Naive thymus-derived CD4-positive, alpha-beta T cell (primary cell): ENCODE measurements at regions not wholly inside any gene's neighbourhood (a gene's known extent, or its start where the extent isn't known, plus 50 kb on each side); places are given as distances from the start of the nearest gene placed in this dataset.

Experiments used
- ATAC-seq: fragments of 150-1000 bp; cut with Tn5 transposase; 2 replicates; pipeline ENCODE4 v1.10.0; 2021; ENCODE audit warnings: mild to moderate bottlenecking, moderate library complexity
- CTCF ChIA-PET: fragments of 350-600 bp; sonication (Branson Sonifier 250); formaldehyde crosslinking; loops from one replicate; lab custom pipeline; 2021; ENCODE audit warnings: antibody characterized with exemption; lab: Charles Lee
- POLR2A ChIA-PET: fragments of 350-600 bp; sonication (Branson Sonifier 250); formaldehyde crosslinking; loops from one replicate; lab custom pipeline; 2021; ENCODE audit warnings: antibody characterized with exemption, inconsistent platforms; lab: Charles Lee
- DNase-seq, 9 donors: peaks; one replicate each; pipeline versions ENCODE4 v3.0.0 to v3.0.0-alpha.2; 2020 to 2022; ENCODE audit warnings: mixed read lengths in 1 of 9
- H3K27ac ChIP-seq: one replicate; pipeline ENCODE4 v1.7.0; 2013; ENCODE audit warnings: mild to moderate bottlenecking, low read depth, low read length, moderate library complexity
- H3K27me3 ChIP-seq, 2 donors: one replicate each; pipeline ENCODE4 v1.7.0; 2013; ENCODE audit warnings: low read length in 2 of 2, mild to moderate bottlenecking in 2 of 2, moderate library complexity in 2 of 2; ENCODE audit not compliant: control insufficient read depth in 2 of 2, insufficient read depth in 2 of 2
- H3K36me3 ChIP-seq, 3 experiments: 1 replicate in 2 of 3; 2 replicates in 1 of 3; pipeline ENCODE4 v1.7.0; 2013; ENCODE audit warnings: low read length in 3 of 3, mild to moderate bottlenecking in 3 of 3, moderate library complexity in 1 of 3; ENCODE audit not compliant: insufficient read depth in 3 of 3, control insufficient read depth in 2 of 3
- H3K4me1 ChIP-seq, 2 donors: one replicate each; pipeline ENCODE4 v1.7.0; 2013; ENCODE audit warnings: low read length in 2 of 2, mild to moderate bottlenecking in 2 of 2, moderate library complexity in 1 of 2; ENCODE audit not compliant: control insufficient read depth in 2 of 2, insufficient read depth in 2 of 2
- H3K4me3 ChIP-seq: 2 replicates; pipeline ENCODE4 v1.7.0; 2013; ENCODE audit warnings: mild to moderate bottlenecking, low read length
- H3K9me3 ChIP-seq, 3 experiments: 1 replicate in 2 of 3; 2 replicates in 1 of 3; pipeline ENCODE4 v1.7.0; 2013; ENCODE audit warnings: low read length in 3 of 3; ENCODE audit not compliant: control insufficient read depth in 2 of 3
- H3K27ac Mint-ChIP-seq, 9 donors: one replicate each; pipeline ENCODE4 v1.8.0; 2020 to 2022; ENCODE audit warnings: mixed read lengths in 9 of 9, mild to moderate bottlenecking in 8 of 9, moderate library complexity in 5 of 9, inconsistent platforms in 2 of 9
- H3K27me3 Mint-ChIP-seq, 5 donors: one replicate each; pipeline ENCODE4 v1.8.0; 2021 to 2022; ENCODE audit warnings: mixed read lengths in 5 of 5, mild to moderate bottlenecking in 1 of 5
- H3K36me3 Mint-ChIP-seq, 5 donors: one replicate each; pipeline ENCODE4 v1.8.0; 2020 to 2022; ENCODE audit warnings: mixed read lengths in 5 of 5, mild to moderate bottlenecking in 3 of 5, inconsistent platforms in 1 of 5
- H3K4me1 Mint-ChIP-seq, 7 donors: one replicate each; pipeline ENCODE4 v1.8.0; 2020 to 2022; ENCODE audit warnings: mixed read lengths in 7 of 7, mild to moderate bottlenecking in 3 of 7, inconsistent platforms in 1 of 7
- H3K4me3 Mint-ChIP-seq, 10 donors: one replicate each; pipeline ENCODE4 v1.8.0; 2020 to 2022; ENCODE audit warnings: mild to moderate bottlenecking in 10 of 10, mixed read lengths in 10 of 10, moderate library complexity in 6 of 10, inconsistent platforms in 2 of 10
- H3K9me3 Mint-ChIP-seq, 11 donors: one replicate each; pipeline ENCODE4 v1.8.0; 2020 to 2022; ENCODE audit warnings: mixed read lengths in 11 of 11, mild to moderate bottlenecking in 4 of 11, inconsistent platforms in 1 of 11, moderate library complexity in 1 of 11
- intact Hi-C, 2 donors: fragments of 100-400 bp; cut with micrococcal nuclease; formaldehyde crosslinking; loops; one replicate each; pipeline ENCODE4 v1.15.1; 2023

GRCh38 chr2:9760069-9760901 is 83.0 kb upstream of the TAF1B start:
- Mint-ChIP-seq H3K27me3 (peaks cover 4 to 36% (median 12%) of the 10 kb centered on the region in 5 donors), H3K27ac (peak overlapping the region in 7 of 9 donors; percentile 3 to 72 (median 19)), H3K4me3 (peak overlapping the region in 4 of 10 donors; percentile 10 to 56 (median 31)), H3K36me3 (no peaks in the 10 kb centered on the region), H3K4me1 (peaks cover 17 to 49% (median 23%) of the 10 kb centered on the region in 7 donors), H3K9me3 (peaks cover 0 to under 1% (median 0%) of the 10 kb centered on the region in 11 donors)
- no peak overlapping the region for H3K4me3 ChIP-seq
- intact Hi-C loops = no loop called here
- DNase-seq = no peak
- no peak overlapping the region for H3K27ac ChIP-seq
- CTCF ChIA-PET = interaction anchor here (1.3 kb wide), 1 partner anchor 10 kb away, joined by 4 read pairs; no protein-coding TSS in a partner anchor
- H3K36me3 ChIP-seq = no peaks in the 10 kb centered on the region
- H3K4me1 ChIP-seq = peaks cover 7 to 10% of the 10 kb centered on the region in 2 donors
- H3K9me3 ChIP-seq = no peaks in the 10 kb centered on the region
- POLR2A ChIA-PET = no interaction called here
- peak; percentile 36 for ATAC-seq
- H3K27me3 ChIP-seq = no peaks in the 10 kb centered on the region

DNA sequence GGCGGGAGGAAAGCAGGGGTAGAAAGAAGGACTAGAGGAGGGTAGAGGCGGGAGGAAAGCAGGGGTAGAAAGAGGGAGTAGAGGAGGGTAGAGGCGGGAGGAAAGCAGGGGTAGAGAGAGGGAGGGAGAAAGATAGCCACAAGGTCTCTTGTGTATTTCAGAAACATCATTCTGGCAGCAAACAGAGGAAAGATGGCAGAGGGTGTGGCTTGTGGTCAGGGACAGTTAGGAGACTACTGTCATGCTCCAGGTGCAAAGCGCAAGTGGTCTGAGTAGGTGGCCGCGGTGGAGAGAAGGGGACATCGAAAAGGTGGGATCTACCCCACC is 82.4 kb upstream of the TAF1B start:
- H3K36me3 Mint-ChIP-seq = no peaks in the 10 kb centered on the region
- H3K9me3 ChIP-seq = no peaks in the 10 kb centered on the region
- no peak overlapping the region for H3K27ac ChIP-seq
- ATAC-seq (no peak), DNase-seq (no peak)
- no peaks in the 10 kb centered on the region for H3K27me3 ChIP-seq
- no peaks in the 10 kb centered on the region for H3K9me3 Mint-ChIP-seq
- H3K4me3 Mint-ChIP-seq = peak overlapping the region in 1 of 10 donors; percentile 28
- H3K4me1 Mint-ChIP-seq = peaks cover 17 to 49% (median 21%) of the 10 kb centered on the region in 7 donors
- no peak overlapping the region for H3K4me3 ChIP-seq
- peak overlapping the region in 6 of 9 donors; percentile 3 to 72 (median 30) for H3K27ac Mint-ChIP-seq
- peaks cover 7 to 10% of the 10 kb centered on the region in 2 donors for H3K4me1 ChIP-seq
- H3K36me3 ChIP-seq = no peaks in the 10 kb centered on the region
- POLR2A ChIA-PET = no interaction called here
- CTCF ChIA-PET = interaction anchor here (1.3 kb wide), 1 partner anchor 10 kb away, joined by 4 read pairs; no protein-coding TSS in a partner anchor
- peaks cover 4 to 31% (median 6%) of the 10 kb centered on the region in 5 donors for H3K27me3 Mint-ChIP-seq
- intact Hi-C loops = no loop called here

GRCh38 chr2:9761577-9761976 is 81.7 kb upstream of the TAF1B start:
- Histone ChIP-seq H3K9me3 (no peaks in the 10 kb centered on the region), H3K36me3 (no peaks in the 10 kb centered on the region), H3K27ac (no peak overlapping the region), H3K27me3 (no peaks in the 10 kb centered on the region), H3K4me1 (peaks cover 7 to 10% of the 10 kb centered on the region in 2 donors), H3K4me3 (no peak overlapping the region)
- intact Hi-C loops = no loop called here
- ChIA-PET POLR2A (no interaction called here), CTCF (interaction anchor here (1.3 kb wide), 1 partner anchor 9 kb away, joined by 4 read pairs; no protein-coding TSS in a partner anchor)
- Mint-ChIP-seq H3K36me3 (no peaks in the 10 kb centered on the region), H3K9me3 (no peaks in the 10 kb centered on the region), H3K4me1 (peaks cover 17 to 52% (median 21%) of the 10 kb centered on the region in 7 donors), H3K27ac (no peak overlapping the region), H3K4me3 (no peak overlapping the region), H3K27me3 (peaks cover 1 to 26% (median 5%) of the 10 kb centered on the region in 5 donors)
- DNase-seq (no peak), ATAC-seq (no peak)

DNA sequence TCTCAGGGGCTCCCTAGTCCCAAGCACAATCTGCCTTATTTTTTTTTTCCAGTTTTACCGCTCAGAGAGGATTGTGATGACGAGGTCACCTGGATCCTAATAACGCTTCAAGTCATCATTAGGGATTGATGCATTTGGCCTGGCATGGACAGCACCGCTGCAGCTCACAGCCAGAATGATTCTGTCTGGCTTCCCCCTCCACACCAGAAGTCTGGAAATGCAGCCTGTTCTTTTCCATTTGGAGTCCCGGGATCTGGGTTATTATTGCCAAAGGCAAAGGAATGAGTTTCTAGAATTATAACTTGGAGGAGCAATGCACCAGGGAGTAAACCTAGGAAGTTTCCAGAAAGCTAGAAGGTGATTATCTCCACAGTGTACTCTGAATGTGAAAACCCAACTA is 81.1 kb upstream of the TAF1B start:
- no peaks in the 10 kb centered on the region for H3K9me3 Mint-ChIP-seq
- ChIA-PET CTCF (no interaction called here), POLR2A (interaction anchor here (1.0 kb wide), 1 partner anchor 8 kb away, joined by 3 read pairs; no protein-coding TSS in a partner anchor)
- Histone ChIP-seq H3K27me3 (no peaks in the 10 kb centered on the region), H3K4me1 (peaks cover 7 to 10% of the 10 kb centered on the region in 2 donors), H3K4me3 (no peak overlapping the region), H3K9me3 (no peaks in the 10 kb centered on the region), H3K36me3 (no peaks in the 10 kb centered on the region), H3K27ac (no peak overlapping the region)
- DNase-seq (no peak), ATAC-seq (no peak)
- H3K27me3 Mint-ChIP-seq = peaks cover 0 to 20% (median 4%) of the 10 kb centered on the region in 5 donors
- no peak overlapping the region for H3K27ac Mint-ChIP-seq
- peaks cover 17 to 53% (median 21%) of the 10 kb centered on the region in 7 donors for H3K4me1 Mint-ChIP-seq
- intact Hi-C loops = no loop called here
- H3K36me3 Mint-ChIP-seq = no peaks in the 10 kb centered on the region
- no peak overlapping the region for H3K4me3 Mint-ChIP-seq

DNA sequence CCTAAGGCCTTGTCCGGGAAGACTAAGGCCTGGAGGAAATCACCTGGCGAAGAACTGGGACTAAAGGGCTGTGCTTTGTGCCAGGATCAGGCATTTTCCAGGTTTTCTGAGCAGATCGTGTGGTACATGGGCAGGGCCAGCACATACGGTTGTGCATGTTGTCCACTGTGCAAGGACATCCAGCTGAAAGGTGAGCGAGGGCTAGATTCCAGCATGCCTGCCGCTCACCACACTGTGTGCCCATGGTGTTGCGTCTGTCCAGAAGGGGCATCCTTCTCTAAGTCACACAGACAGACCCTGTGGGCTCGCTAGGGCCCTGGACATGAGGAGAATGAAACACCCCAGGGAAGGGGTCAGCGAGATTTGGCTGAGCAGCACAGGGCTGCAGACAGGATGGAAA is 80.3 kb upstream of the TAF1B start:
- no peaks in the 10 kb centered on the region for H3K9me3 Mint-ChIP-seq
- peaks cover 0 to 14% (median 0%) of the 10 kb centered on the region in 5 donors for H3K27me3 Mint-ChIP-seq
- H3K4me3 ChIP-seq = no peak overlapping the region
- no peaks in the 10 kb centered on the region for H3K27me3 ChIP-seq
- ChIA-PET CTCF (no interaction called here), POLR2A (interaction anchor here (1.0 kb wide), 1 partner anchor 9 kb away, joined by 3 read pairs; no protein-coding TSS in a partner anchor)
- H3K4me3 Mint-ChIP-seq = no peak overlapping the region
- DNase-seq (no peak), ATAC-seq (no peak)
- no peaks in the 10 kb centered on the region for H3K9me3 ChIP-seq
- H3K27ac Mint-ChIP-seq = no peak overlapping the region
- no peaks in the 10 kb centered on the region for H3K36me3 Mint-ChIP-seq
- intact Hi-C loops = no loop called here
- no peaks in the 10 kb centered on the region for H3K36me3 ChIP-seq
- no peak overlapping the region for H3K27ac ChIP-seq
- H3K4me1 ChIP-seq = peaks cover 7 to 10% of the 10 kb centered on the region in 2 donors
- H3K4me1 Mint-ChIP-seq = peaks cover 14 to 51% (median 18%) of the 10 kb centered on the region in 7 donors

DNA sequence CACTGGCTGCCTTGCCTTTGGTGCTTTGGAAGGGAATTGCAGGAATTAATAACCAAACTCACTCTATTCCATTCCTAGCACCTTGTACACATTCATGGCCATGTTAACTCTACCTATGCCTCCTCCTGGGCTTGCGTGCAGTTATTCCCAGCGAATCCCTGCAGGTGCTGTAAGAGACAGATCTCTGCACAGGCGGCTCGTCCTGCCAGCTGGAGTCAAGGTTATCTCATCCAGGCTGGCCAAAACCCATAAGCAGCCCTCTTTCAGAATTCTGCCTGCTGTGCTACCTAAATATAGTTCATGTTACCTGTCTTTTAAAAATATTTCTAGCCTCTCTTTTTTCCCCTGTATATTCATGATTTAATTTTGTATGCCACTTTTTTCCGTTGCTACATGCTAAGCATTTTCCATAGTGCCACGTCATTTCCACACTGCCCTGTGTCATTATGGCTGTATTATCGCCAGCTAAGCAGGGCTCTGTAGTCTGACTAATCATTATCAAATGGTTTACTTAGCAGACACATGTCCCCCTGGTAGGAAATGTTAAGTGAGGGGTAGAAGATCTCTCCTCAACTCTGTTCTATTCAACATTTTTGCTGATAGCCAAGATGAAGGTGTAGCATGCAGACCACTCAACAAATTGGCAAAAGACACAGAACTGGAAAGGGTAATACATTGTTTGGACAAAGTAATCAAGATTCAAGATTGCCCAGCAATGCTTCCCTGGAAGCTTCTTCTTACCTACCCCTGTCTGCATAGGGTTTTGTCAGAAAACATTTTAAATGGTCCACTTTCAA is 79.7 kb upstream of the TAF1B start:
- Histone ChIP-seq H3K36me3 (no peaks in the 10 kb centered on the region), H3K27me3 (no peaks in the 10 kb centered on the region), H3K4me3 (no peak overlapping the region), H3K9me3 (no peaks in the 10 kb centered on the region), H3K27ac (no peak overlapping the region), H3K4me1 (peaks cover 7 to 10% of the 10 kb centered on the region in 2 donors)
- ATAC-seq (no peak), DNase-seq (no peak)
- Mint-ChIP-seq H3K27ac (no peak overlapping the region), H3K9me3 (no peaks in the 10 kb centered on the region), H3K27me3 (peaks cover 0 to 7% (median 0%) of the 10 kb centered on the region in 5 donors), H3K4me1 (peaks cover 14 to 48% (median 18%) of the 10 kb centered on the region in 7 donors), H3K4me3 (no peak overlapping the region), H3K36me3 (no peaks in the 10 kb centered on the region)
- ChIA-PET POLR2A (no interaction called here), CTCF (no interaction called here)
- intact Hi-C loops = no loop called here
